Activated CD4-positive, alpha-beta T cell treated with anti-CD3 and anti-CD28 coated beads, Interleukin-2, amount 10 ng/mL, durations not matched to agents 24 days and 14 days (primary cell): ENCODE measurements at regions not wholly inside any gene's neighbourhood (a gene's known extent, or its start where the extent isn't known, plus 50 kb on each side); places are given as distances from the start of the nearest gene placed in this dataset.
"Not testable (repeated sequence)": the region's sequence is repeated elsewhere in the genome, so short reads cannot be mapped to it uniquely, and the experiment has no call there.

Source experiments
- DNase-seq: peaks from one replicate; pipeline ENCODE4 v3.0.0; 2022
- H3K27ac Mint-ChIP-seq: one replicate; pipeline ENCODE4 v1.8.0; 2022; ENCODE audit warnings: mild to moderate bottlenecking, mixed read lengths
- H3K27me3 Mint-ChIP-seq: one replicate; pipeline ENCODE4 v1.8.0; 2022; ENCODE audit warnings: mixed read lengths
- H3K36me3 Mint-ChIP-seq: one replicate; pipeline ENCODE4 v1.8.0; 2022; ENCODE audit warnings: low read depth, mild to moderate bottlenecking, mixed read lengths
- H3K4me1 Mint-ChIP-seq: one replicate; pipeline ENCODE4 v1.8.0; 2021; ENCODE audit warnings: mixed read lengths
- H3K4me3 Mint-ChIP-seq: one replicate; pipeline ENCODE4 v1.8.0; 2022; ENCODE audit warnings: mild to moderate bottlenecking, moderate library complexity, mixed read lengths
- H3K9me3 Mint-ChIP-seq: one replicate; pipeline ENCODE4 v1.8.0; 2021; ENCODE audit warnings: mixed read lengths
- intact Hi-C: fragments of 100-400 bp; cut with micrococcal nuclease; formaldehyde crosslinking; loops from one replicate; pipeline ENCODE4 v1.15.1; 2023

- H3K4me3 Mint-ChIP-seq, H3K9me3 Mint-ChIP-seq, intact Hi-C loops, DNase-seq, H3K36me3 Mint-ChIP-seq, H3K4me1 Mint-ChIP-seq, H3K27me3 Mint-ChIP-seq, H3K27ac Mint-ChIP-seq: not testable (repeated sequence)
These were observed 53.4 kb upstream of the MED14 start for GRCh38 chrX:40788698-40789097.

GRCh38 chrX:40792433-40792832 is 57.1 kb upstream of the MED14 start:
- intact Hi-C loops: loop anchor here (5.0 kb wide), 1 partner anchor 55 kb away; the partner anchor contains the start of gene MED14
- DNase-seq: no peak
- H3K4me1 Mint-ChIP-seq: peaks cover 2% of the 10 kb centered on the region
- no peak overlapping the region for H3K27ac Mint-ChIP-seq
- peaks cover 4% of the 10 kb centered on the region for H3K9me3 Mint-ChIP-seq
- H3K27me3 Mint-ChIP-seq: peaks cover 4% of the 10 kb centered on the region
- no peak overlapping the region for H3K4me3 Mint-ChIP-seq
- H3K36me3 Mint-ChIP-seq: no peaks in the 10 kb centered on the region

- not testable (repeated sequence) for H3K4me1 Mint-ChIP-seq, H3K27me3 Mint-ChIP-seq, DNase-seq, H3K27ac Mint-ChIP-seq, H3K36me3 Mint-ChIP-seq, H3K4me3 Mint-ChIP-seq, H3K9me3 Mint-ChIP-seq
- intact Hi-C loops: loop anchor here (1.0 to 5.0 kb wide), 3 partner anchors 57 to 250 kb away; partner anchors contain the start of gene MED14
These were observed 59.4 kb upstream of the MED14 start for GRCh38 chrX:40794829-40795130.

DNA sequence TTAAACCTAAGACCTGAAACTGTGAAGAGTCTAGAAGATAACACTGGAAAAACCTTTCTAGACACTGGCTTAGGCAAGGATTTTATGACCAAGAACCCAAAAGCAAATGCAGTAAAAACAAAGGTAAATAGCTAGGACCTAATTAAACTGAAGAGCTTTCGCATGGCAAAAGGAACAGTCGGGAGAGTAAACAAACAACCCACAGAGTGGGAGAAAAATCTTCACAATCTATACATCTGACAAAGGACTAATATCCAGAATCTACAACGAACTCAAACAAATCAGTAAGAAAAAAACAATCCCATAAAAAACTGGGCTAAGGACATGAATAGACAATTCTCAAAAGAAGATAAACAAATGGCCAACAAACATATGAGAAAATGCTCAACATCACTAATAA is 64.4 kb upstream of the MED14 start:
- H3K4me3 Mint-ChIP-seq, H3K36me3 Mint-ChIP-seq, H3K9me3 Mint-ChIP-seq, intact Hi-C loops, H3K4me1 Mint-ChIP-seq, DNase-seq, H3K27ac Mint-ChIP-seq: not testable (repeated sequence)
- peaks cover 11% of the 10 kb centered on the region for H3K27me3 Mint-ChIP-seq

GRCh38 chrX:40805404-40805803 is 70.1 kb upstream of the MED14 start:
- no peak overlapping the region for H3K27ac Mint-ChIP-seq
- no peak overlapping the region for H3K4me3 Mint-ChIP-seq
- H3K36me3 Mint-ChIP-seq: no peaks in the 10 kb centered on the region
- intact Hi-C loops: no loop called here
- no peaks in the 10 kb centered on the region for H3K9me3 Mint-ChIP-seq
- DNase-seq: no peak
- no peaks in the 10 kb centered on the region for H3K27me3 Mint-ChIP-seq
- no peaks in the 10 kb centered on the region for H3K4me1 Mint-ChIP-seq

- no peaks in the 10 kb centered on the region for H3K9me3 Mint-ChIP-seq
- H3K36me3 Mint-ChIP-seq: no peaks in the 10 kb centered on the region
- H3K27ac Mint-ChIP-seq: no peak overlapping the region
- no peaks in the 10 kb centered on the region for H3K4me1 Mint-ChIP-seq
- DNase-seq: no peak
- H3K27me3 Mint-ChIP-seq: no peaks in the 10 kb centered on the region
- intact Hi-C loops: no loop called here
- H3K4me3 Mint-ChIP-seq: no peak overlapping the region
These were observed 71.3 kb upstream of the MED14 start for GRCh38 chrX:40806513-40807220.

- H3K9me3 Mint-ChIP-seq: no peaks in the 10 kb centered on the region
- intact Hi-C loops: no loop called here
- H3K4me3 Mint-ChIP-seq: no peak overlapping the region
- H3K27me3 Mint-ChIP-seq: no peaks in the 10 kb centered on the region
- no peak overlapping the region for H3K27ac Mint-ChIP-seq
- no peaks in the 10 kb centered on the region for H3K36me3 Mint-ChIP-seq
- no peak for DNase-seq
- no peaks in the 10 kb centered on the region for H3K4me1 Mint-ChIP-seq
These were observed 72.0 kb upstream of the MED14 start for GRCh38 chrX:40807384-40807783.

GRCh38 chrX:40808203-40808602 is 72.9 kb upstream of the MED14 start:
- no peak for DNase-seq
- no peaks in the 10 kb centered on the region for H3K4me1 Mint-ChIP-seq
- no peak overlapping the region for H3K4me3 Mint-ChIP-seq
- H3K9me3 Mint-ChIP-seq: no peaks in the 10 kb centered on the region
- intact Hi-C loops: no loop called here
- H3K27ac Mint-ChIP-seq: no peak overlapping the region
- no peaks in the 10 kb centered on the region for H3K27me3 Mint-ChIP-seq
- no peaks in the 10 kb centered on the region for H3K36me3 Mint-ChIP-seq

DNA sequence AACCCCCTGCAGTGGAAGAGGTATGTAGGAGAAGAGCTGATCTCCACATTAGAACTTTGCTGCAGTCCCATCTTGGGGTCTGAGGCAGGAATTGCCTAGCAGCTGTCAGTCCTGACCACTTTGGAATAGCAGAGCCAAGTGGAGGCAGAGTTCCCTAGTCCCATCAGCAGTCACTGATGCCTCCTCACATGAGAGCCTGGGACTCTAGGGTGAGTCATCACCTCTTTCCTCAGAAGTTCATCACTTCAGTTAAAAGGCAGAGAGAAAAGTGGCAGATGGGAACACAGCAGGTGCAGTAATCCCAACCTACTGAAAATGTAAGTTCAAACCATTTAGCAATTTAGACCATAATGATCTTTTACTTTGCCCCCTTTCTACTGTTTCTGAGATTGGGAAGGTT is 73.9 kb upstream of the MED14 start:
- Mint-ChIP-seq H3K27ac (no peak overlapping the region), H3K27me3 (no peaks in the 10 kb centered on the region), H3K4me1 (no peaks in the 10 kb centered on the region), H3K9me3 (no peaks in the 10 kb centered on the region), H3K4me3 (no peak overlapping the region), H3K36me3 (no peaks in the 10 kb centered on the region)
- intact Hi-C loops: no loop called here
- DNase-seq: no peak

- H3K4me3 Mint-ChIP-seq, H3K4me1 Mint-ChIP-seq, H3K27ac Mint-ChIP-seq, H3K27me3 Mint-ChIP-seq, H3K9me3 Mint-ChIP-seq, H3K36me3 Mint-ChIP-seq, DNase-seq, intact Hi-C loops: not testable (repeated sequence)
These were observed 79.7 kb upstream of the MED14 start for GRCh38 chrX:40815045-40815444.

DNA sequence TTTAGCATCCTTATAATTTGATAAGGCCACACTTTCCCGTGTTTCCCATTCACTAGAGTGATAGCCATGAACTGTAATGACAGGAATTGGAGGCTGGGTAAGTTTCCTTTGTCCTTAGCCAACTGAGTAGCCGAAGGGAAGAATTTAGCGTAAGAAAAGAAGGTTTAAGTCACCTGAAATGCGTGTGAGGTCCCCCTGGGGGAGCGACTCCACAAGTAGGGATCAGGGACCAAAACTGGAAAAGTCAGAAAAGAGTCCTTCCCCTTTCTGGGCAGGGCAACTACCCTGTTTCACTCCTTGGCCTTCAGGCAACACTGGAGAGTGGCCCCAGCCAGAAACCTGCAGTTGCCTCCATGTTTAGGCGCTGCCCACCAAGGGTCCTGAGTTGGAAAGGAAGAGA is 81.6 kb upstream of the MED14 start:
- intact Hi-C loops: no loop called here
- Mint-ChIP-seq H3K36me3 (no peaks in the 10 kb centered on the region), H3K4me3 (no peak overlapping the region), H3K4me1 (no peaks in the 10 kb centered on the region), H3K27ac (no peak overlapping the region), H3K27me3 (no peaks in the 10 kb centered on the region), H3K9me3 (no peaks in the 10 kb centered on the region)
- no peak for DNase-seq

- no peaks in the 10 kb centered on the region for H3K36me3 Mint-ChIP-seq
- DNase-seq: no peak
- no peaks in the 10 kb centered on the region for H3K9me3 Mint-ChIP-seq
- H3K4me3 Mint-ChIP-seq: no peak overlapping the region
- no peak overlapping the region for H3K27ac Mint-ChIP-seq
- no peaks in the 10 kb centered on the region for H3K4me1 Mint-ChIP-seq
- no peaks in the 10 kb centered on the region for H3K27me3 Mint-ChIP-seq
- intact Hi-C loops: no loop called here
These were observed 82.9 kb upstream of the MED14 start for GRCh38 chrX:40818236-40818635.

DNA sequence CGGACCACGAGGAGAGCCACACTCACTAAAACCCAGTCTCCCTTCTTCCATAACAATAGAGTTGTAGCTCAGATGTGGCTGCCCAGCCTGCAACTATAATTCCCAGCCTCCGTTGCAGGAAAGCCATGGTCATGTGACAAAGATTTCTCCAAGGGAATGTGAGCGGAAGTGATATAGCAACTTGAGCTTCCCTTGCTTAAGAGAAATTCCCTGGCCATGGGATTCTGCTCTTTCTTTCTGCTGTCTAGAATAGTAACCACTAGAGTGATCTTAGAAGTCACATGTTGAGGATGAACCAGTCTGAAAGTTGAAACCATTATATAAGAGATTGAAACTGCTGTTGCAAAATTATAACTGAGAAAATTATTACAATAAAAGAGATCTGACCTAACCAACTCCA is 86.4 kb upstream of the MED14 start:
- no peak for DNase-seq
- Mint-ChIP-seq H3K4me1 (no peaks in the 10 kb centered on the region), H3K36me3 (no peaks in the 10 kb centered on the region), H3K27ac (no peak overlapping the region), H3K4me3 (no peak overlapping the region), H3K9me3 (no peaks in the 10 kb centered on the region), H3K27me3 (no peaks in the 10 kb centered on the region)
- intact Hi-C loops: no loop called here

GRCh38 chrX:40827331-40827730 is 92.0 kb upstream of the MED14 start:
- Mint-ChIP-seq H3K27ac (no peak overlapping the region), H3K36me3 (no peaks in the 10 kb centered on the region), H3K4me3 (no peak overlapping the region), H3K9me3 (no peaks in the 10 kb centered on the region), H3K4me1 (no peaks in the 10 kb centered on the region), H3K27me3 (no peaks in the 10 kb centered on the region)
- intact Hi-C loops: no loop called here
- no peak for DNase-seq

DNA sequence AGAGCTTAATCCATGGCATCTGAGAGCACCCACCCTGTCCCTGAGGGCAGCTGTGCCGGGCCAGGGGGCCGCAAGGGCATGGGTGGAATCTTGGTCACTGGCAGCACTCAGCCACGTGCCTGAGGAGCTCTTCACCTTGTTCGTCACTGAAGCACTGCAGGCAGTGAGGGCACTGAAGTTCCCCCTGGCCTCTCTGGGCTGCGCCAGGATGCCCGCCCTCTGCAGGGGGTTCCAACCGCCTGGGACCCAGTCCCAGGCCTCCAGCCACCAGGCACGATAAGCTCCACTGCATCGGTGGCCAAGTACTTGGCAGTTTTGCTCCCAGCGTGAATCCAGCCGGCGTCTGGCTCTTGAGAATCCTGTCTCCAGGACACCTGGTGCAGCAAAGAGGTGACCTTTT is 96.4 kb upstream of the MED14 start:
- Mint-ChIP-seq H3K27ac (no peak overlapping the region), H3K9me3 (no peaks in the 10 kb centered on the region), H3K4me3 (no peak overlapping the region), H3K4me1 (no peaks in the 10 kb centered on the region), H3K36me3 (no peaks in the 10 kb centered on the region), H3K27me3 (no peaks in the 10 kb centered on the region)
- intact Hi-C loops: no loop called here
- DNase-seq: no peak
